GM19193 (cell line): ENCODE measurements at regions not wholly inside any gene's neighbourhood (a gene's known extent, or its start where the extent isn't known, plus 50 kb on each side); places are given as distances from the start of the nearest gene placed in this dataset.

Source experiments
- POLR2A ChIP-seq: IDR thresholded peaks from 4 replicates; pipeline ENCODE4 v1.6.1; 2011; ENCODE audit not compliant: insufficient read depth, insufficient read length; ENCODE audit errors: extremely low read depth

DNA sequence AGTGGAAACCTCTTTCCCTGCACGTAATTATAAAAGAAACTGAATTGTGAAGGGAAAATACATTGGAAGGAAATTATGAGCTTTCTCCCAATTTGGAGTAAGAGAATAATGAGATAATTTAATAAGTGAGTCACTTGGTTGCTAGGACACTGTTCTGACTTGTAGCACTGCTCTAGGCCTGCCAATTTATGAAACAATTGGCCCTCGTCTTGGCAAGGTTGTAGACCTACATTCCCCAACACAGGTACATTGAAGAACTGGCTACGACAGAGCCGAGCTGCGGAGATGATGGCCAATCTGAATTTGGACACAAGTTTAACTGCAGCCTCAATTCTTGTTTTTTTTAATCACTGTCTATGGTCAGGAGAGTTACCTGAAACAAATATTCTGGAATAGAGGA, 674.1 kb downstream of the MECOM start:
- no peak for TF ChIP-seq POLR2A

DNA sequence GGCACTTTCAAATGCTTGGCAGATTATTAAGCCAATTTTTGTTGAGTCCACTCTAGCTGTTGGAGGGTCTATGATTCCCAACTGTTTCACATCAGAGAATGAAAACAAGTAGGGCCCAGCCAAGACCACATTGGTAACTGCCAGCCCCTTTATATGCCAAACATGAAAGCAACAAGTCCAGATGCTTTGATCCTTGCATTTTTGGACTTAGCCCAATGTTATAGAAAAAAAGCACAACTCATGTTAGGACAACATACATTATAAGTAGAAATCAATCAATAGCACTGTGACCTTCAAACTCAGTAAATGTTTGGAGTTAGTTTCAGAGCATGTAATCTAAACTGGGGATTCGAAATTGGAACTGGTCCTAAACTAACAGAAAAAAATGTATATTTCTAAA, 674.7 kb downstream of the MECOM start:
- no peak for TF ChIP-seq POLR2A

GRCh38 chr3:168984872-168985271, 678.6 kb downstream of the MECOM start:
- no peak for TF ChIP-seq POLR2A

- TF ChIP-seq POLR2A, result no peak
Observed at GRCh38 chr3:168983046-168983445, 680.5 kb downstream of the MECOM start.

- TF ChIP-seq POLR2A, result no peak
Observed at GRCh38 chr3:168981396-168981795, 682.1 kb downstream of the MECOM start.

DNA sequence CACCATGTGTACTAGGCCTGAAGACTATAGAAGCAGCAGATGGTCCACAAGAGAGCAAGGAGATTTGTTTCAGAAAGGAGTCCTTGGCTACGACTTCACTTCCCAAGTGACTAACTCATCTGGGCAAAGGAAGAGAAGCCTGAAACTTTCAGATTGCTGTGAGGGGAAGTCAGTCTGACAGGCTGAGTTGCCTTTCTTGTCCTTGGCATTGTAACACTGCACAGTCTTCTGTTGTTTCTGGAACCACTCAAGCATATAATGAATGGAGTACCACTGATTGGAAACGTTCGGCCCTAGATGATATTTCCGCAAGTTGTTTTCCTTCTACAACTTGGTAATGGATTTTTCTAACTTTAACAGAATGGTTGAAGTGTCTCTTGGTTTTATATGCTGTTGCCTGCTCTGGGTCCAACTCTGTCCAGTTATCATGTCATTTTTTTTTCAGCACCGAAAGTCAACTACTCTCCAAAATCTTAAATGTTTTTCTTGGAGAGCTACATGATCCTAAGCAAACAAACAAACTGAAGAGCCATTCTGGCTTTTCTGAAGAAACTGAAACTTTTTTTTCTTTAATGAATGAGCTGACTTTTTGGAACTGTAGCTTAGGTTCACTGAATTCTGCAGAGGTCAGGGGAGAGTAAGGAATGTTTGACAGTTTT, 685.7 kb downstream of the MECOM start:
- TF ChIP-seq POLR2A, result no peak

GRCh38 chr3:168976969-168977368, 686.5 kb downstream of the MECOM start:
- no peak for TF ChIP-seq POLR2A

- no peak for TF ChIP-seq POLR2A
Observed at GRCh38 chr3:168975576-168975975, 687.9 kb downstream of the MECOM start.

DNA sequence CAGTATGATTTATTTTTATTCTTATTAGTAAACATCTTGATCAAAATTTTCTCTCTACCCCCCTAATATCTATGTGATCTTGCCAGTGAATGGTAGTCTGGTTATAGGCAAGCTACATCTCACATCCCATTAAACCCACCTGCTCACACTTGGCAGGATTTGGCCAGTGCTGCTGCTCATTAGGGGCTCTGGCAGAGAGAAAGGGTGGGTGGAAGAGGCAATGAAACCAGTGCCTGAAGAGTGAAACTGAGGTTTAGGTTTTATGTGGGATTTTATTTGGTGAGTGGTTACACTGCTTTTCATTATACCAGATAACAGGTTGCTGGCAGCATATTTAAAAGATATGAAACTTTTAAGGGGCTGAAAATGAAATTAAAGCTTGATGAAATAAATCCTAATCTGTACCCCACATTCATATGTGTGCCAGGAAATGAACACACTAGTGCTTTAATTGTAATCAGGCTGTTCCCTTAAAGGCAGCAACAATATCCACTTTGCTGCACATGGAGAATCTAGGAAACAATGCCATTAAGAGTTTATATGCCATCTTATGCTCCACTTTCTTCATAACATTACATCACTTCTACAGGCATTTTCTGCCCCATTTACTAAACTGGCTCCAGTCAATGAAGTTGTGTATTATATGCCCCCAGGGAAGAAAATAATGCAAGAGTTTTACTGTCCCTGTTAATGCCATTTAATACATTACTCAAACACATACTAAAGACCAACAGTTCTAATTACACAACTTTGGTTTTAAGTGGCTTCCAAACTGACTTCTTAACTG, 688.7 kb downstream of the MECOM start:
- no peak for TF ChIP-seq POLR2A

DNA sequence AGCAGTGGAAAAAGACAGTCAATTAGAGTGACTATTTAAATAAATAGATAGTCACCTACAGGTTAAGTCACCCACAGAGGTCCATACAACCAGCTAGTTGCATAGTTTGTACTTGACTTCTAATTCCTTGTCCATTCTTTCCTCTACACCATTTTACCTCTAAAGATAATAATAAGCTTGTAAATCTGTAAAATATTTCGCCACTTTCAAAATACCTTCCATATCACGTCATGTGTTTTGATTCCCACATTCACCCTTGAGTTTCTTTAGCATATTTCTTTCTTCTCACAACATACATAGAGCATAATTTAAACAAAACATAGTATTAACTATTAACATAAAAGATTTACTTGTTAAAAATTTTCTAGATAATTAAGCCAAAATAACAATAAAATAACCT, 689.6 kb downstream of the MECOM start:
- no peak for TF ChIP-seq POLR2A

DNA sequence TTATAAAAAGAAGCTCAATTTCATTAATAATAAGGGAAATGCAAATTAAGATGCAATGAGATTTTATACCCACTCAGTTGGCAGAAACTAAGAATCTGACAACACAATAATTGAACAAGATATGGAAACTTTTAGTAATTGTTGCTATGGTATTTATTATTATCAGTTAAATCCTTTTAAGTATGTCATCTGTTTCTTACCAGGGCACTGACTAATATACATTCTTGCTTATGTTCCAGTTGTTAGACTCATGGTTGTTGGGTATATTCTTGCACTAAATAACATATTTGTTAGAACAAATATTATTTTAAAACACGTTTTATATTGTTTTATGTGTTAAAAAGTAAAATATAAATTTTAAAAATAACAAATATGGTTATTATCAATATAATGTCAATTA, 690.3 kb downstream of the MECOM start:
- no peak for TF ChIP-seq POLR2A

DNA sequence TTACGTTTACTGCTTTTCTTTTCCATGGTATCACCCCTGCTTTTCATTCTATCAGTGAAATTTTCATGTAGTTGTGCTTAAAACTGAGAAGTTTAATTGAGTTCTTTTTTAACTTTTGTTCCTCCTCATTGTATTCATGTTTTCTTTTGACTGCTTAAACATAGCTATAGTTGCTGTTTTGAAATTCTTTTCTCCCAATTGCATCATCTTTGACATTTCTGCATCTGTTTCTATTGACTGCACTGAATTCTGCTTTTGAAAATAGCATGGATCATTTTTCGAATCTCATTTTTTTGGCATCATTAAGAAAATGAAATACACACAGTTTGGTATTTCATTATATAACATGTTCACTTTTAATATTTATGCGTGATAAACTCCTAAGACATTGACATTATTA, 694.9 kb downstream of the MECOM start:
- TF ChIP-seq POLR2A, result no peak

GRCh38 chr3:168964736-168965135, 698.8 kb downstream of the MECOM start:
- TF ChIP-seq POLR2A, result no peak

GRCh38 chr3:168961271-168961670, 702.2 kb downstream of the MECOM start:
- no peak for TF ChIP-seq POLR2A

DNA sequence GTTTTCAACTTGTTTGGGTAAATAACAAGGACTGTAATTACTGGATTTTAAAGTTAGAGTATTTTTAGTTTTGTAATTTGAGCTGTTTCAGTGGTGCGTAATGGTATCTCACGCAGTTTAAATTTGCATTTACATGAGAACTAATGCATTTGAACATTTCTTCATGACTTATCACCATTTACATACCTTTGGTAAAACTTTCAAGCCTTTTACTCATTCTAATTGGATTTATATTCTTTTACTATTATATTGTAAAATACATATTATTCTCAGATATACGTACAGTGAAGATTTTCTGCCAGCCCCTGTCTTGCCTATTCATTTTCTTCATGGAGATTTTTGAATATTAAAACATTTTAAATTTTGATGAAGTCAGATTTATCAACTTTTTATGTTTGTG, 703.8 kb downstream of the MECOM start:
- no peak for TF ChIP-seq POLR2A

GRCh38 chr3:168958466-168958865, 705.0 kb downstream of the MECOM start:
- TF ChIP-seq POLR2A, result no peak

DNA sequence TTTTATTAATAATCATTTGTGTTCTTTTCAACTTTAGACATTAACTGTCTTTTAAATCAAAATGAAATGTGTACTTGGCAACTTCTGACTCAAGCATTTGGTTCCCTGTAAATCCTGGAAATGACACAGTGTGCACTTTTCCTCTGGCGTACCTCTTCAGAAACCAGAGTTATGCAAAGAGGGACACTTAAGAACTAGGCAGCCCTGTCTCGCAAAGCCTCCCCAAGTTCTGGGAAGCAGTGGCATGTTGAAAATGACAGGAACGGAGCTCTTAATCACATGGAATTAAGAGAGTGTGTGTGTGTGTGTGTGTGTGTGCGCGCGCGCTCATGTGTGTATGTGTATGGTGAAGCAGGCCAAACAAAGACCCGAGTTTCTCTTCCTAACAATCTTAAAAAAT, 707.4 kb downstream of the MECOM start:
- TF ChIP-seq POLR2A, result no peak

DNA sequence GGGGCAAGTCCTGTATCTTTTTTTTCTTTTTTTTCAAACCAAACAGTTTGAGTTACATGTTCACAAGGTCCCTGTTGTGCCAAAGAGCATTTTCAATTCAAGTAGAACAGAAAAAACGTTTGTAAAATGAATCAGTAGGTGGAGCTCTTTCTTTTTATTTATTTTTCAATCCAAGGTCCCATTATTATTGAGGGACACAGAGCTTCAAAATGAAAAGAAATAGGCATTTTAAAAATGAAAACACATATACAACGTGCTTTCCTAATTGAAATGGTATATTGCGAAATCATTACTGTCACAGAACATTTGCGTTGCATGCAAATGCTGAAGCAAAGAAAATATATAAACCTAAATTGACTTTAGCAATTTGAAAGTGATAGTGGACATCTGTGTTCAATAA, 711.0 kb downstream of the MECOM start:
- no peak for TF ChIP-seq POLR2A

DNA sequence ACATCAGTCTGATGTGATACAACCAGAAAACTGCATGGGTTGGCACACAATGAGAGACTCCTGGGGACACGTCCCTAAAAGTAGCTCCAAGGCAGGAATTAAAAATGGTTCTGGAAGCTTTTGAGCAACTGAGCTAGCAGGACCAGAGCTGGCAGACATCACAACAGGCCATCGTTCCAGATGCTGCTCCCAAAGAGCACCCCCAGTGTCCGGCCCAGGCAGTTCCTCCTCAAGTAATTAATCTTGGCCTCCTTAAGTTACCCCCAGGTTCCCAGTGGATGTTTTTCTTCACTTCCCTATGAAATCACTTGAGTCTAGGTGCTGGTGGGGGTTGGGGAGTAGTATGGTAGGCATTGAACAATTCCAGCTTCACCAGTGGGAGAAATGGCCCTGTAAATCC, 711.6 kb downstream of the MECOM start:
- no peak for TF ChIP-seq POLR2A
